Activated CD8-positive, alpha-beta T cell treated with anti-CD3 and anti-CD28 coated beads for 36 hours (primary cell): ENCODE measurements at regions not wholly inside any gene's neighbourhood (a gene's known extent, or its start where the extent isn't known, plus 50 kb on each side); places are given as distances from the start of the nearest gene placed in this dataset.

Experiments
- ATAC-seq: fragments of 200-7000 bp; cut with Tn5 transposase; one replicate; pipeline ENCODE4 v1.10.0; 2021; ENCODE audit warnings: mild to moderate bottlenecking, moderate library complexity
- CTCF ChIA-PET: fragments of 350-600 bp; sonication (Branson Sonifier 250); formaldehyde crosslinking; loops from one replicate; lab custom pipeline; 2021; ENCODE audit warnings: antibody characterized with exemption; lab: Charles Lee
- POLR2A ChIA-PET: fragments of 350-600 bp; sonication (Branson Sonifier 250); formaldehyde crosslinking; loops from one replicate; lab custom pipeline; 2021; ENCODE audit warnings: antibody characterized with exemption; lab: Charles Lee
- DNase-seq: peaks from one replicate; pipeline ENCODE4 v3.0.0-alpha.2; 2020
- H3K27ac Mint-ChIP-seq: one replicate; pipeline ENCODE4 v1.8.0; 2021; ENCODE audit warnings: mild to moderate bottlenecking, mixed read lengths
- H3K27me3 Mint-ChIP-seq: one replicate; pipeline ENCODE4 v1.8.0; 2021; ENCODE audit warnings: mixed read lengths
- H3K36me3 Mint-ChIP-seq: one replicate; pipeline ENCODE4 v1.8.0; 2021; ENCODE audit warnings: low read depth, mixed read lengths
- H3K4me1 Mint-ChIP-seq: one replicate; pipeline ENCODE4 v1.8.0; 2021; ENCODE audit warnings: low read depth, mixed read lengths
- H3K4me3 Mint-ChIP-seq: one replicate; pipeline ENCODE4 v1.8.0; 2021; ENCODE audit warnings: mild to moderate bottlenecking, moderate library complexity, mixed read lengths
- H3K9me3 Mint-ChIP-seq: one replicate; pipeline ENCODE4 v1.8.0; 2021; ENCODE audit warnings: mixed read lengths
- CTCF ChIP-seq: fragments of 200-600 bp; IDR thresholded peaks from one replicate; pipeline ENCODE4 v1.8.0; 2022; ENCODE audit warnings: antibody characterized with exemption, mild to moderate bottlenecking
- intact Hi-C: fragments of 100-400 bp; cut with micrococcal nuclease; formaldehyde crosslinking; loops from one replicate; pipeline ENCODE4 v1.10.0; 2022

DNA sequence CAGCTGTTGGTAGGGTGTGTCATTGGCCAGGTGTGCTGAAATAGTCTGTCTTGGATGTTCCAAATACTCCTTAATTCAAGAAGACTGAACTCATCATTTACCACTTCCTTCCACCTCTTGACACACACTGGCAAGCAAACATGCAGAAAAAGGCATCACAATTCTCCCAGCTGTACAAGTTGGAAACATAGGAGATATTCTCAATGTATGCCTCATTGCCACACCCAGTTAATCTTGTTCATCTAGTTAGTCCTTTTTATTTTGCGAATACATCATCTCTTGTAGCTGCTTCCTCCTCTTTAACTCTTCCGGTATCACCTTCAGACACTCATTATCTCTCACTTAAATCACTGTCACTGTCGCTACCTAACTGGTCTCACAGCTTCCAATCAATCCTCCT is 75.1 kb upstream of the GOT2 start:
- Mint-ChIP-seq H3K27ac (no peak overlapping the region), H3K27me3 (peaks cover 2% of the 10 kb centered on the region), H3K36me3 (no peaks in the 10 kb centered on the region), H3K4me3 (no peak overlapping the region), H3K4me1 (peaks cover 1% of the 10 kb centered on the region), H3K9me3 (peaks cover 2% of the 10 kb centered on the region)
- POLR2A ChIA-PET: no interaction called here
- ATAC-seq: no peak
- intact Hi-C loops: no loop called here
- CTCF ChIA-PET: no interaction called here
- no peak for DNase-seq
- TF ChIP-seq CTCF: no peak

GRCh38 chr16:58807276-58807675 is 73.2 kb upstream of the GOT2 start:
- H3K4me3 Mint-ChIP-seq: no peak overlapping the region
- POLR2A ChIA-PET: no interaction called here
- intact Hi-C loops: no loop called here

GRCh38 chr16:58801838-58802237 is 67.7 kb upstream of the GOT2 start:
- no peak for ATAC-seq
- Mint-ChIP-seq H3K9me3 (peaks cover 15% of the 10 kb centered on the region), H3K27me3 (peaks cover 4% of the 10 kb centered on the region), H3K4me1 (no peaks in the 10 kb centered on the region), H3K4me3 (no peak overlapping the region), H3K36me3 (peaks cover 3% of the 10 kb centered on the region), H3K27ac (no peak overlapping the region)
- ChIA-PET CTCF (no interaction called here), POLR2A (no interaction called here)
- TF ChIP-seq CTCF: no peak
- intact Hi-C loops: no loop called here
- no peak for DNase-seq

More at GRCh38 chr16:58807276-58807675, 73.2 kb upstream of the GOT2 start:
- no peaks in the 10 kb centered on the region for H3K4me1 Mint-ChIP-seq
- no peak for TF ChIP-seq CTCF
- ATAC-seq (no peak), DNase-seq (no peak)
- peaks cover 7% of the 10 kb centered on the region for H3K9me3 Mint-ChIP-seq
- H3K27ac Mint-ChIP-seq: no peak overlapping the region
- CTCF ChIA-PET: interaction anchor here (0.7 kb wide), 1 partner anchor 661 kb away, joined by 4 read pairs; no protein-coding TSS in a partner anchor
- H3K27me3 Mint-ChIP-seq: peaks cover 4% of the 10 kb centered on the region
- peaks cover 3% of the 10 kb centered on the region for H3K36me3 Mint-ChIP-seq

- Mint-ChIP-seq H3K27ac (no peak overlapping the region), H3K4me1 (no peaks in the 10 kb centered on the region), H3K27me3 (peaks cover 1% of the 10 kb centered on the region), H3K36me3 (no peaks in the 10 kb centered on the region), H3K4me3 (no peak overlapping the region), H3K9me3 (peaks cover 8% of the 10 kb centered on the region)
- CTCF ChIA-PET: no interaction called here
- DNase-seq (no peak), ATAC-seq (no peak)
- intact Hi-C loops: no loop called here
- no peak for TF ChIP-seq CTCF
- POLR2A ChIA-PET: no interaction called here
Measured at GRCh38 chr16:58797137-58797801, 63.2 kb upstream of the GOT2 start.

GRCh38 chr16:58793366-58793765 is 59.2 kb upstream of the GOT2 start:
- Mint-ChIP-seq H3K27me3 (peaks cover 4% of the 10 kb centered on the region), H3K36me3 (no peaks in the 10 kb centered on the region), H3K4me3 (no peak overlapping the region), H3K9me3 (no peaks in the 10 kb centered on the region), H3K27ac (no peak overlapping the region), H3K4me1 (no peaks in the 10 kb centered on the region)
- no peak for TF ChIP-seq CTCF
- intact Hi-C loops: no loop called here
- POLR2A ChIA-PET: no interaction called here
- CTCF ChIA-PET: no interaction called here
- DNase-seq: no peak
- no peak for ATAC-seq
